ENCODE measurements at regions not wholly inside any gene's neighbourhood (a gene's known extent, or its start where the extent isn't known, plus 50 kb on each side); places are given as distances from the start of the nearest gene placed in this dataset.

DNA sequence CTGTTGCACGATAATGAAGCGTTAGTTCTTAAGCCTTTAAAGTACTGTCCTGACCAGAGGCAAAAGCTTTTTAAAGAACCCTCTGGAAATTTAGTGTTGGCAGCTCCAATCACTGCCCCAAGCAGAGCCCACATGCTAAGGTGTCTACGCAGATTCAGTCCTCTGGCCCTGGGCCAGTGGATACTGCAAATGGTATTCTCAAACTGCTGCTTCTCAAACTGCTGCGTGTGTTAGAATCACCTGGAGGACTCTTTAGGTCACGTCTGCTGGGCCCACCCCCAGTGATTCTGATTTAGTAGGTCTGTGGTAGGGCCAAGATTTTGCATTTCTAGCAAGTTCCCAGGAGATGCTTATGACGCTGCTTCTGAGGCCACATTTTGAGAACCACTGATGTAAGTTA lies 96.0 kb upstream of the CCDC28A start:
- no peak for TF ChIP-seq EZH2 (IDR thresholded peaks at IDR 0.05; ENCODE audit: low read depth)
- TF ChIP-seq CTCF (conservative IDR thresholded peaks at IDR 0.05): no peak

Measured in PC-9 (cell line).